DND-41 (cell line): ENCODE measurements at regions not wholly inside any gene's neighbourhood (a gene's known extent, or its start where the extent isn't known, plus 50 kb on each side); places are given as distances from the start of the nearest gene placed in this dataset.

ENCODE experiments used
- ATAC-seq: fragments of 200-7000 bp; cut with Tn5 transposase; 3 replicates; pipeline ENCODE4 v1.9.1; 2021; ENCODE audit warnings: low read depth; ENCODE audit not compliant: insufficient read depth
- DNase-seq: peaks from one replicate; pipeline ENCODE4 v3.0.0-alpha.2; 2020
- H2AFZ ChIP-seq: 2 replicates; pipeline ENCODE4 v1.6.0; 2012; ENCODE audit warnings: low read depth, low read length
- H3K27ac ChIP-seq: 2 replicates; pipeline ENCODE4 v1.5.1; 2012; ENCODE audit warnings: low read length, inconsistent platforms
- H3K27me3 ChIP-seq: fragments of 200-600 bp; sonication (generic); 2 replicates; pipeline ENCODE4 v1.6.0; 2012; ENCODE audit warnings: low read length, mild to moderate bottlenecking, inconsistent platforms; ENCODE audit not compliant: insufficient read depth, poor library complexity
- H3K36me3 ChIP-seq: 2 replicates; pipeline ENCODE4 v1.5.1; 2012; ENCODE audit warnings: low read length, inconsistent platforms; ENCODE audit not compliant: insufficient read depth
- H3K4me1 ChIP-seq: 2 replicates; pipeline ENCODE4 v1.5.1; 2012; ENCODE audit warnings: mild to moderate bottlenecking, low read length; ENCODE audit not compliant: insufficient read depth
- H3K4me2 ChIP-seq: 2 replicates; pipeline ENCODE4 v1.6.0; 2012; ENCODE audit warnings: mild to moderate bottlenecking, moderate library complexity, low read length, inconsistent platforms; ENCODE audit not compliant: insufficient read depth
- H3K4me3 ChIP-seq, 2 experiments: fragments of 200-600 bp in 1 of 2; shearing (Covaris generic) in 1 of 2; 2 replicates each; pipeline ENCODE4 v1.5.1; 2012 to 2016; ENCODE audit warnings: inconsistent platforms in 2 of 2, low read length in 2 of 2, mild to moderate bottlenecking in 2 of 2, low read depth in 1 of 2, moderate library complexity in 1 of 2
- H3K79me2 ChIP-seq: 2 replicates; pipeline ENCODE4 v1.6.0; 2012; ENCODE audit warnings: low read length, inconsistent platforms; ENCODE audit not compliant: insufficient read depth
- H3K9ac ChIP-seq: 2 replicates; pipeline ENCODE4 v1.6.0; 2012; ENCODE audit warnings: low read depth, mild to moderate bottlenecking, inconsistent platforms, low read length, moderate library complexity
- H3K9me3 ChIP-seq: 2 replicates; pipeline ENCODE4 v1.5.1; 2012; ENCODE audit warnings: low read length, moderate library complexity, mild to moderate bottlenecking, inconsistent platforms; ENCODE audit not compliant: insufficient read depth, severe bottlenecking
- H4K20me1 ChIP-seq: 2 replicates; pipeline ENCODE4 v1.6.0; 2012; ENCODE audit warnings: low read length; ENCODE audit not compliant: insufficient read depth
- CTCF ChIP-seq: IDR thresholded peaks from 2 replicates; pipeline ENCODE4 v1.5.1; 2012; ENCODE audit warnings: borderline replicate concordance, low read length, moderate library complexity, mild to moderate bottlenecking; ENCODE audit not compliant: poor library complexity, severe bottlenecking; ENCODE audit errors: extremely low read depth
- EZH2 ChIP-seq: IDR thresholded peaks from 3 replicates; pipeline ENCODE4 v1.6.1; 2012; ENCODE audit warnings: borderline replicate concordance, low read depth, mild to moderate bottlenecking, moderate library complexity, low read length, inconsistent platforms; ENCODE audit not compliant: severe bottlenecking

- Histone ChIP-seq H3K79me2 (no peaks in the 10 kb centered on the region), H3K27ac (no peak overlapping the region), H3K9me3 (no peaks in the 10 kb centered on the region), H3K4me2 (no peak overlapping the region), H3K4me3 (no peak overlapping the region), H3K36me3 (no peaks in the 10 kb centered on the region), H3K4me1 (no peaks in the 10 kb centered on the region), H4K20me1 (no peaks in the 10 kb centered on the region), H3K27me3 (no peaks in the 10 kb centered on the region), H2AFZ (no peak overlapping the region), H3K9ac (no peak overlapping the region)
- DNase-seq (no peak), ATAC-seq (no peak)
- TF ChIP-seq EZH2 (no peak), CTCF (no peak)
These were observed 88.6 kb upstream of the ID2 start for GRCh38 chr2:8593243-8593642.

- Histone ChIP-seq H3K36me3 (no peaks in the 10 kb centered on the region), H3K9me3 (no peaks in the 10 kb centered on the region), H3K79me2 (no peaks in the 10 kb centered on the region), H3K9ac (no peak overlapping the region), H3K4me1 (no peaks in the 10 kb centered on the region), H2AFZ (no peak overlapping the region), H3K27ac (no peak overlapping the region), H3K27me3 (no peaks in the 10 kb centered on the region), H4K20me1 (no peaks in the 10 kb centered on the region), H3K4me2 (no peak overlapping the region), H3K4me3 (no peak overlapping the region)
- no peak for ATAC-seq
- DNase-seq = no peak
- TF ChIP-seq CTCF (no peak), EZH2 (no peak)
These were observed 87.0 kb upstream of the ID2 start for GRCh38 chr2:8594731-8595427.

- no peak for DNase-seq
- no peak overlapping the region for H3K4me3 ChIP-seq
- H3K9ac ChIP-seq = no peak overlapping the region
- no peak overlapping the region for H2AFZ ChIP-seq
- H3K27ac ChIP-seq = no peak overlapping the region
- no peak for ATAC-seq
- H3K27me3 ChIP-seq = no peaks in the 10 kb centered on the region
- no peaks in the 10 kb centered on the region for H3K9me3 ChIP-seq
- no peaks in the 10 kb centered on the region for H3K36me3 ChIP-seq
- no peak for TF ChIP-seq CTCF
- no peak for TF ChIP-seq EZH2
- H3K4me2 ChIP-seq = no peak overlapping the region
- no peaks in the 10 kb centered on the region for H3K79me2 ChIP-seq
- H3K4me1 ChIP-seq = no peaks in the 10 kb centered on the region
- no peaks in the 10 kb centered on the region for H4K20me1 ChIP-seq
These were observed 86.4 kb upstream of the ID2 start for GRCh38 chr2:8595428-8595805.
